OCI-LY7 (cell line): ENCODE measurements at regions not wholly inside any gene's neighbourhood (a gene's known extent, or its start where the extent isn't known, plus 50 kb on each side); places are given as distances from the start of the nearest gene placed in this dataset.

Experiments used
- BruUV-seq: library from RNA; stranded (reverse); fragments of 400-500 nt; replicated peaks from 2 replicates; lab custom pipeline; 2021; lab: Mats Ljungman, UMichigan
- CTCF ChIA-PET: fragments of 300-600 bp; sonication (Branson Sonifier 250); formaldehyde crosslinking; loops from one replicate; lab custom pipeline; 2022; ENCODE audit warnings: antibody characterized with exemption; ENCODE audit not compliant: unreplicated experiment; lab: Charles Lee
- POLR2A ChIA-PET: fragments of 300-600 bp; sonication (Branson Sonifier 250); formaldehyde crosslinking; loops from one replicate; lab custom pipeline; 2022; ENCODE audit warnings: antibody characterized with exemption; lab: Charles Lee
- DNase-seq: peaks from one replicate; pipeline ENCODE4 v3.0.0-alpha.2; 2015; ENCODE audit warnings: low spot score
- H2AFZ ChIP-seq: fragments of 200-600 bp; sonication (generic), shearing (Covaris generic); 2 replicates; pipeline ENCODE4 v1.6.1; 2014; ENCODE audit warnings: mild to moderate bottlenecking, antibody characterized with exemption, low read length, moderate library complexity
- H3K27ac ChIP-seq: fragments of 200-600 bp; sonication (generic); 2 replicates; pipeline ENCODE4 v1.5.1; 2014; ENCODE audit warnings: mixed run types, low read depth, mild to moderate bottlenecking, moderate library complexity, low read length, inconsistent platforms; ENCODE audit not compliant: poor library complexity, severe bottlenecking
- H3K36me3 ChIP-seq: fragments of 200-600 bp; sonication (generic); 2 replicates; pipeline ENCODE4 v1.6.1; 2014; ENCODE audit warnings: mild to moderate bottlenecking, antibody characterized with exemption, low read length, moderate library complexity, mixed read lengths; ENCODE audit not compliant: insufficient read depth
- H3K4me1 ChIP-seq: fragments of 200-600 bp; sonication (generic); 2 replicates; pipeline ENCODE4 v1.5.1; 2014; ENCODE audit warnings: mild to moderate bottlenecking, low read length; ENCODE audit not compliant: insufficient read depth, poor library complexity, severe bottlenecking
- H3K4me2 ChIP-seq: fragments of 200-600 bp; sonication (generic); 2 replicates; pipeline ENCODE4 v1.6.1; 2014; ENCODE audit warnings: mild to moderate bottlenecking, low read length
- H3K4me3 ChIP-seq: fragments of 200-600 bp; sonication (generic); 2 replicates; pipeline ENCODE4 v1.5.1; 2014; ENCODE audit warnings: mild to moderate bottlenecking, low read depth, low read length; ENCODE audit not compliant: poor library complexity, severe bottlenecking
- H3K79me2 ChIP-seq: fragments of 200-600 bp; sonication (generic); 2 replicates; pipeline ENCODE4 v1.6.1; 2016; ENCODE audit warnings: low read depth, mild to moderate bottlenecking, low read length, moderate library complexity, mixed read lengths; ENCODE audit not compliant: insufficient read depth
- H3K9me2 ChIP-seq: fragments of 200-600 bp; sonication (generic); 2 replicates; pipeline ENCODE4 v1.6.1; 2016; ENCODE audit warnings: mild to moderate bottlenecking, low read length, mixed read lengths; ENCODE audit not compliant: insufficient read depth
- H3K9me3 ChIP-seq: fragments of 200-600 bp; sonication (generic); 2 replicates; pipeline ENCODE4 v1.6.1; 2014; ENCODE audit warnings: mild to moderate bottlenecking, mixed run types, low read length, mixed read lengths
- H4K20me1 ChIP-seq: fragments of 200-600 bp; sonication (generic); 2 replicates; pipeline ENCODE4 v1.6.1; 2014; ENCODE audit warnings: mild to moderate bottlenecking, antibody characterized with exemption, low read length, moderate library complexity, mixed read lengths; ENCODE audit not compliant: insufficient read depth
- EZH2phosphoT487 ChIP-seq: fragments of 200-600 bp; sonication (generic); IDR thresholded peaks from 2 replicates; pipeline ENCODE4 v1.6.1; 2018; ENCODE audit warnings: low read depth, borderline replicate concordance, mild to moderate bottlenecking, mixed run types, antibody characterized with exemption, low read length, moderate library complexity, mixed read lengths
- intact Hi-C: fragments of 100-400 bp; cut with micrococcal nuclease; formaldehyde crosslinking; loops from one replicate; pipeline ENCODE4 v1.10.0; 2022; ENCODE audit not compliant: unreplicated experiment
- TF ChIP-seq, protein P1 (sequence below): fragments of 200-600 bp; sonication (generic); conservative IDR thresholded peaks from 2 replicates; pipeline ENCODE4 v1.5.1; 2014; ENCODE audit warnings: mild to moderate bottlenecking, antibody characterized with exemption, low read length, moderate library complexity, mixed read lengths

DNA sequence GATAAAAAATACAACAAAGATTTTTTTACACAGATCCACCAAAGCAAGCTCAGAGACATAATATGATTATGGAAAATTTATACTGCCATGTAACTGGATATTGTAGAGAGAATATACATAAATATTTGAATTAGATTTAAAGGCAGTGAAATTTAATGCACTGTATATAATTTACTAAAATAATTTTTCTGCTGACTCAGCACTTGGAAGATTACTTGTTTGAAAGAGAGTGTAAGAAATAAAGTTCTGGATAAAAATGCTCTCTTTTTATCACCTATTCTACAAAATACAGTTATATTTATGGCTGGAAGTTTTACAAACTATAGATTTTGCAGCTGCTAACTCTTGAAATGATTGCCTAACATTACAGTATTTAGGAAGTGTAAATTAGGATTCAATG, 628.3 kb upstream of the CHORDC1 start:
- no peak overlapping the region for H3K4me2 ChIP-seq
- CTCF ChIA-PET = no interaction called here
- TF ChIP-seq, protein P1, sequence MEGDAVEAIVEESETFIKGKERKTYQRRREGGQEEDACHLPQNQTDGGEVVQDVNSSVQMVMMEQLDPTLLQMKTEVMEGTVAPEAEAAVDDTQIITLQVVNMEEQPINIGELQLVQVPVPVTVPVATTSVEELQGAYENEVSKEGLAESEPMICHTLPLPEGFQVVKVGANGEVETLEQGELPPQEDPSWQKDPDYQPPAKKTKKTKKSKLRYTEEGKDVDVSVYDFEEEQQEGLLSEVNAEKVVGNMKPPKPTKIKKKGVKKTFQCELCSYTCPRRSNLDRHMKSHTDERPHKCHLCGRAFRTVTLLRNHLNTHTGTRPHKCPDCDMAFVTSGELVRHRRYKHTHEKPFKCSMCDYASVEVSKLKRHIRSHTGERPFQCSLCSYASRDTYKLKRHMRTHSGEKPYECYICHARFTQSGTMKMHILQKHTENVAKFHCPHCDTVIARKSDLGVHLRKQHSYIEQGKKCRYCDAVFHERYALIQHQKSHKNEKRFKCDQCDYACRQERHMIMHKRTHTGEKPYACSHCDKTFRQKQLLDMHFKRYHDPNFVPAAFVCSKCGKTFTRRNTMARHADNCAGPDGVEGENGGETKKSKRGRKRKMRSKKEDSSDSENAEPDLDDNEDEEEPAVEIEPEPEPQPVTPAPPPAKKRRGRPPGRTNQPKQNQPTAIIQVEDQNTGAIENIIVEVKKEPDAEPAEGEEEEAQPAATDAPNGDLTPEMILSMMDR = no peak
- no peak for TF ChIP-seq EZH2phosphoT487
- no peak for DNase-seq
- no peaks in the 10 kb centered on the region for H3K9me3 ChIP-seq
- no peak overlapping the region for H2AFZ ChIP-seq
- H3K36me3 ChIP-seq = no peaks in the 10 kb centered on the region
- no TSS peak for BruUV-seq
- no peaks in the 10 kb centered on the region for H3K79me2 ChIP-seq
- H3K27ac ChIP-seq = no peak overlapping the region
- POLR2A ChIA-PET = no interaction called here
- intact Hi-C loops = no loop called here
- no peaks in the 10 kb centered on the region for H3K9me2 ChIP-seq
- no peaks in the 10 kb centered on the region for H3K4me1 ChIP-seq
- no peaks in the 10 kb centered on the region for H4K20me1 ChIP-seq
- no peak overlapping the region for H3K4me3 ChIP-seq

DNA sequence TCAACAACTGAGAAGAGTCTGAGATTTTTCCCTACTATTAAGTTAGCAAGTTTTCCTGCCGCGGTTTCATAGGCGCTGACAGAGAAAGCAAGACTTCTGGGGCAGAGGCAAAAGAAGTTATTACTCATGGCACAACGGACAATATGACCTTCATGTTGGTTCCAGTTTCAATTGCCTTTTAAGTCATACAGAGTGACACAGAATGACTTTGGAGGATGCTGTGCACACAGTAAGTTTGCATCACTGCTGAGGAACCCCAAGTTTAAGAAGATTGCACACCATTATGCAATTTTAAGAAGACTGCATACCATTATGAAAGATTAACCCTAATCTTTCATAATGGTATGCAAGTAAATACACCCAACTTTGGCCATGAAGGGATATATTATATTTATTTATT, 626.5 kb upstream of the CHORDC1 start:
- Histone ChIP-seq H2AFZ (no peak overlapping the region), H3K4me1 (no peaks in the 10 kb centered on the region), H3K36me3 (no peaks in the 10 kb centered on the region), H3K79me2 (no peaks in the 10 kb centered on the region), H3K9me3 (no peaks in the 10 kb centered on the region), H3K4me2 (no peak overlapping the region), H3K4me3 (no peak overlapping the region), H3K27ac (no peak overlapping the region), H4K20me1 (no peaks in the 10 kb centered on the region), H3K9me2 (no peaks in the 10 kb centered on the region)
- ChIA-PET CTCF (no interaction called here), POLR2A (no interaction called here)
- BruUV-seq = no TSS peak
- DNase-seq = no peak
- intact Hi-C loops = no loop called here
- no peak for TF ChIP-seq EZH2phosphoT487
- TF ChIP-seq, protein P1 = no peak

DNA sequence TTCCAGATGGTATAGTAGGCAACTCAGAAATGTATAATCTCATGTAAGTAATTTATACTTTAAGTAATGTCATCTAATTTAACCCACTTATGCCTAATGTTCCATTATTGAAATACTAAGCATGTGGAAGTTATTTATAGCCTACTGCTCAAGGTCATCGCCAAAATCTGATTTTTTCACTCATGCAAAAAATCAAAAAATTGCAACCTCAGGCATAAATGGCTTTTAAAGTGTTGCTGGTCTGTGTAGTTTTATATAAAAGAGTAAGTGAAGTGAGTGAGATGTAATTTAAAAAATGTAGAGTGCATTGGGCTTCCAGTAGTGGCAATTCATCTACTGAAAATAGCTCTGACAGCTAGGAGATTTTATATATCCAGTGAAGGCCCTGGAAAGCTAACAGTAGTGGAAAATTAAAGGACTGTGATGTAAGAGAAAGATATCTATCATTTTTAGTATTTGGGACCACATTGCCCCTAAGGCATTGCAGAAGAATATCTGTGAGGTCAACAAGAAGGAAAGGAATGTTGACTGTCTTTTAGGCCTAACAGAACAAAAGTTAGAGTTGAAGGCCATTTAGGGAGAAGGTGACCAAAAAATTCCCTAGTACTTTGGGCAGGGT, 624.5 kb upstream of the CHORDC1 start:
- Histone ChIP-seq H3K27ac (no peak overlapping the region), H4K20me1 (no peaks in the 10 kb centered on the region), H3K79me2 (no peaks in the 10 kb centered on the region), H3K9me2 (no peaks in the 10 kb centered on the region), H2AFZ (no peak overlapping the region), H3K4me2 (no peak overlapping the region), H3K4me3 (no peak overlapping the region), H3K36me3 (no peaks in the 10 kb centered on the region), H3K9me3 (no peaks in the 10 kb centered on the region), H3K4me1 (no peaks in the 10 kb centered on the region)
- POLR2A ChIA-PET = no interaction called here
- no TSS peak for BruUV-seq
- intact Hi-C loops = no loop called here
- CTCF ChIA-PET = no interaction called here
- TF ChIP-seq, protein P1 = no peak
- no peak for TF ChIP-seq EZH2phosphoT487
- no peak for DNase-seq
